ENCODE measurements at regions not wholly inside any gene's neighbourhood (a gene's known extent, or its start where the extent isn't known, plus 50 kb on each side); places are given as distances from the start of the nearest gene placed in this dataset.

DNA sequence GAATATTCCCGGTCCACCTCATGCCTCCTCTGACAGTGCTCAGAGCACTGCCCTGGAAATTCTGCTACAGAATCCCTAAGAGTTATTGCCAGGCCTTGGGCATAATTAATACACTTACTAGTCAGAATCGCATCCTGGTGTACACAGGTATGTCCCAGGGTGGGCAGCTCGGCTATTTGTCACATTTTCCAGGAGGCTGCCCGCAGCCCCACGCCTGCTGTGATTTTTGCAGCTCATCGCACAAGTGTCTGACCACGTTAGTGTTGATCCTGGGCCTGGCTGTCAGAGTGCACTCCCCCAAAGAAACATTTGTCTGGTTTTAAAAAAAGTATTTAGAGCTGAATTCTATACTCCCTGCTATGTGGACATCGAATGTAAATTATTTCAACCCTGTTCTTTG lies 105.4 kb downstream of the CD83 start:
- Histone ChIP-seq H3F3A (ENCODE audit: insufficient read depth) (no peaks in the 10 kb centered on the region), H4K20me1 (ENCODE audit: insufficient read depth) (no peaks in the 10 kb centered on the region), H3K4me3 (no peak overlapping the region), H3K4me1 (ENCODE audit: insufficient read depth) (no peaks in the 10 kb centered on the region), H3K4me2 (ENCODE audit: unreplicated experiment) (no peak overlapping the region), H3K79me2 (ENCODE audit: insufficient read depth) (no peaks in the 10 kb centered on the region), H2AFZ (no peak overlapping the region), H3K9ac (no peak overlapping the region), H3K27ac (no peak overlapping the region), H3K9me2 (ENCODE audit: insufficient read depth) (no peaks in the 10 kb centered on the region), H3K27me3 (replicated peaks; ENCODE audit: insufficient read depth) (no peaks in the 10 kb centered on the region), H3K9me3 (ENCODE audit: low read depth) (no peaks in the 10 kb centered on the region), H3K36me3 (ENCODE audit: low read depth) (no peaks in the 10 kb centered on the region)
- in situ Hi-C loops (cut with MboI), result no loop called here
- 81 to 82% methylated on average over 8 of the region's 8 CpGs for WGBS, 2 experiments (ENCODE audit: low coverage in 1 of 2, low lambda C conversion rate in 2 of 2, missing lambda C conversion rate in 2 of 2)
- no peak for DNase-seq
- TF ChIP-seq EZH2phosphoT487 (IDR thresholded peaks at IDR 0.05; ENCODE audit: insufficient read depth, low read depth) (no peak), EZH2 (IDR thresholded peaks at IDR 0.05; ENCODE audit: insufficient read depth, poor library complexity, severe bottlenecking) (no peak)

DNA sequence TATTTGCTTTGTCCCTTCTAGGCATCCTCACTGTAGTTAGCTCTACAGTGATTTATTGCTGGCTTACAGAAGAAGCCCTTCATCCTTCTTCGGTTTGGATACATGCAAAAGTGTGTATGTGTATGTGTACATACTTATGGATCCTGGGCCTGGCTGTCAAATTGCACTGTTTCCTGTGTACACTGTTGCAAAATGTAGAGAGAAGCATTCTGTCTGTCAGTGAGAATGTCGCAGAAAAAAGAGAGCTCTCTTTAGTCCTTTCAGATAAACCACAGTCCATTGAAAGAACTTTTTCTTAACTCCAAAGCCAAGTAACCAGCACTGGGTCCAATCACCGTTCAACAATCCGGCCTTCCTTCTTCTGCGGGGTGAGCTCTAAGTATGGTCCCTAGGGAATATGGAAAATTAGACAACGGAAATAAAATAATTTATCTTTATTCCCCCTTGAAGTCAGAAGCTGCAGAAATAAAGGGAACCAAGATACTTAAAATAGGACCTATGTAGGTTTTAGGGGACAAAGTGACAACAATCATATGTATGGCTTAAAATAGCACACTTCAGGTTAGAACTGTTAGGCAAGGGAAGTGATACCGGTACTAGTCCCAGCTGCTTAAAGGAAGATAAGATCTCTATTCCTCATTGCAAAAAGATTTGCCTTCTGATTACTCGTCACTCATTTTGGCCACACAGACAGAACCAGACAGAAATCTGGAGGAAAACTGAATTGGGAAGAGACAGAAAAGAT lies 107.0 kb downstream of the CD83 start:
- Histone ChIP-seq H3K79me2 (ENCODE audit: insufficient read depth) (no peaks in the 10 kb centered on the region), H3K9me3 (ENCODE audit: low read depth) (no peaks in the 10 kb centered on the region), H3K9ac (no peak overlapping the region), H3K36me3 (ENCODE audit: low read depth) (no peaks in the 10 kb centered on the region), H4K20me1 (ENCODE audit: insufficient read depth) (no peaks in the 10 kb centered on the region), H3K4me1 (ENCODE audit: insufficient read depth) (no peaks in the 10 kb centered on the region), H3K27ac (no peak overlapping the region), H3K4me3 (no peak overlapping the region), H3K4me2 (ENCODE audit: unreplicated experiment) (no peak overlapping the region), H3K9me2 (ENCODE audit: insufficient read depth) (no peaks in the 10 kb centered on the region), H3K27me3 (replicated peaks; ENCODE audit: insufficient read depth) (no peaks in the 10 kb centered on the region), H2AFZ (no peak overlapping the region), H3F3A (ENCODE audit: insufficient read depth) (no peaks in the 10 kb centered on the region)
- TF ChIP-seq EZH2 (IDR thresholded peaks at IDR 0.05; ENCODE audit: insufficient read depth, poor library complexity, severe bottlenecking) (no peak), EZH2phosphoT487 (IDR thresholded peaks at IDR 0.05; ENCODE audit: insufficient read depth, low read depth) (no peak)
- DNase-seq, result no peak
- whole genome bisulfite sequencing, 2 experiments (ENCODE audit: low coverage in 1 of 2, low lambda C conversion rate in 2 of 2, missing lambda C conversion rate in 2 of 2), result 91% methylated on average over 8 of the region's 8 CpGs
- in situ Hi-C loops (cut with MboI), result no loop called here

DNA sequence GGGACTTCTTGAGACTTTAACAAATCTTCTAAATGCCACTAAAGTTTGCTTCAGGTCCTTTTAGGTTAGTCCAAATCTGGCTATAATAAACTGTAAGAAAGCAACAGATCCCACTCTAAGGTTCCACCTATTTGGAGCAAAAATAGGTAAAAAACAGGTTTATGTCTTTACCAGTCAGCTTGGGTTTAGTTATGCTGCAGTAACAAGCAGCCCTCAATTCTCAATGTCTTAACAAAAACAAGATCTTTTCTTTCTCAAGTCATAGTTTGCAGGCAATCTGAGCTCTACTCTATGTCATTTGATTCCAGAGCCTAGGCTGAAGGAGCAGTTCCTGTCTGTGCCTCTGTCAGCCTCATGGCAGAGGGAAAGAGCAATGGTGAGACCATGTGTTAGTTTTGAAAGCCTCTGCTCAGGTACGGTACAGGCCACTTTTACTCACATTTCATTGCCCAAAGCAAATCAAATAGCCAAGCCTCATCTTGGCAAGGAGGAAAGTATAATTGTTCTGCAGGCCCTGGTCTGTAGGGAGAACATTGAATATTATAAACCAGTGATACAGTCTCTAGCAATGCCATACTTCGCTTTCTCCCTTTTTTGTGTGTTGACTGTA lies 108.6 kb downstream of the CD83 start:
- Histone ChIP-seq H3K9ac (no peak overlapping the region), H3K9me2 (ENCODE audit: insufficient read depth) (no peaks in the 10 kb centered on the region), H3K9me3 (ENCODE audit: low read depth) (no peaks in the 10 kb centered on the region), H3F3A (ENCODE audit: insufficient read depth) (no peaks in the 10 kb centered on the region), H3K36me3 (ENCODE audit: low read depth) (no peaks in the 10 kb centered on the region), H3K4me3 (no peak overlapping the region), H3K4me2 (ENCODE audit: unreplicated experiment) (no peak overlapping the region), H3K4me1 (ENCODE audit: insufficient read depth) (no peaks in the 10 kb centered on the region), H4K20me1 (ENCODE audit: insufficient read depth) (no peaks in the 10 kb centered on the region), H3K27ac (no peak overlapping the region), H3K79me2 (ENCODE audit: insufficient read depth) (no peaks in the 10 kb centered on the region), H3K27me3 (replicated peaks; ENCODE audit: insufficient read depth) (no peaks in the 10 kb centered on the region), H2AFZ (no peak overlapping the region)
- TF ChIP-seq EZH2phosphoT487 (IDR thresholded peaks at IDR 0.05; ENCODE audit: insufficient read depth, low read depth) (no peak), EZH2 (IDR thresholded peaks at IDR 0.05; ENCODE audit: insufficient read depth, poor library complexity, severe bottlenecking) (no peak)
- 86 to 93% methylated on average over 2 of the region's 2 CpGs for WGBS, 2 experiments (ENCODE audit: low coverage in 1 of 2, low lambda C conversion rate in 2 of 2, missing lambda C conversion rate in 2 of 2)
- no peak for DNase-seq
- in situ Hi-C loops (cut with MboI), result no loop called here

DNA sequence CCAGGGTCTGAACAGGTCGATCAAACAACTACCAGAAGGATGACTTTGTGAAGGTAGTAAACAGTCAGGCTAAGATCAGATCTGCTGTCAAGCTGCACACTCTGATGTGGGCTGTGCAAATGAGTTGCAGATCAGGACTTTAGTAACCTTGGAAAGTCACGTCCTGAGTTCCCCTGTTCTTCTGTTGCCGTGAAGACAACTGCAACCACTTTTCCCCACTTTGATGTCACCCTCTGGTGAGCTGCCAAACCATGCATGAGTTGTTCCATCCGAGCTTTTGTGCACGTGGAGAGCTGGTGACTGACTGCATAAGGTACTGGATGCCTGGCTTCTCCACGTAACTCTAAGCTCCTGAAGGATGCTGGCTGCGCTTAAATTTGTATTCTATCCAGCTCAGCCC lies 111.0 kb downstream of the CD83 start:
- no peak overlapping the region for H3K4me2 ChIP-seq (ENCODE audit: unreplicated experiment)
- DNase-seq, result peak; percentile 86
- no peaks in the 10 kb centered on the region for H3F3A ChIP-seq (ENCODE audit: insufficient read depth)
- no peaks in the 10 kb centered on the region for H4K20me1 ChIP-seq (ENCODE audit: insufficient read depth)
- H3K4me1 ChIP-seq (ENCODE audit: insufficient read depth), result no peaks in the 10 kb centered on the region
- no peak overlapping the region for H2AFZ ChIP-seq
- H3K9me2 ChIP-seq (ENCODE audit: insufficient read depth), result no peaks in the 10 kb centered on the region
- no peak overlapping the region for H3K27ac ChIP-seq
- no peak for TF ChIP-seq EZH2 (IDR thresholded peaks at IDR 0.05; ENCODE audit: insufficient read depth, poor library complexity, severe bottlenecking)
- TF ChIP-seq EZH2phosphoT487 (IDR thresholded peaks at IDR 0.05; ENCODE audit: insufficient read depth, low read depth), result no peak
- no peak overlapping the region for H3K4me3 ChIP-seq
- no peaks in the 10 kb centered on the region for H3K9me3 ChIP-seq (ENCODE audit: low read depth)
- no peaks in the 10 kb centered on the region for H3K36me3 ChIP-seq (ENCODE audit: low read depth)
- no peaks in the 10 kb centered on the region for H3K79me2 ChIP-seq (ENCODE audit: insufficient read depth)
- H3K9ac ChIP-seq, result no peak overlapping the region
- H3K27me3 ChIP-seq (replicated peaks; ENCODE audit: insufficient read depth), result no peaks in the 10 kb centered on the region
- in situ Hi-C loops (cut with MboI), result no loop called here
- 27 to 28% methylated on average over 7 of the region's 7 CpGs for WGBS, 2 experiments (ENCODE audit: low coverage in 1 of 2, low lambda C conversion rate in 2 of 2, missing lambda C conversion rate in 2 of 2)

Data from GM23248 (cell line).